A549 (cell line): ENCODE measurements at regions not wholly inside any gene's neighbourhood (a gene's known extent, or its start where the extent isn't known, plus 50 kb on each side); places are given as distances from the start of the nearest gene placed in this dataset.
"Not testable (repeated sequence)": the region's sequence is repeated elsewhere in the genome, so short reads cannot be mapped to it uniquely, and the experiment has no call there.

ENCODE experiments used
- ATAC-seq, 2 experiments: fragments of 200-7000 bp in 1 of 2; fragments of >200 bp in 1 of 2; cut with Nextera tagmentation in 1 of 2; cut with Tn5 transposase in 1 of 2; 3 replicates each; pipeline versions ENCODE4 v1.8.0 to v1.9.1; 2018 to 2020; ENCODE audit warnings: mild to moderate bottlenecking in 1 of 2, moderate library complexity in 1 of 2
- CTCF ChIA-PET: fragments of 300-600 bp; sonication (Branson Sonifier 250); formaldehyde crosslinking; extraction: SDS; loops from one replicate; lab custom pipeline; 2021; ENCODE audit warnings: antibody characterized with exemption, inconsistent platforms; lab: Yijun Ruan, JAX
- POLR2A ChIA-PET: fragments of 350-600 bp; formaldehyde crosslinking; extraction: SDS; loops from one replicate; lab custom pipeline; 2021; ENCODE audit warnings: antibody characterized with exemption, inconsistent platforms; lab: Yijun Ruan, JAX
- DNase-seq, 2 experiments: peaks; one replicate each; pipeline versions ENCODE4 v3.0.0 to v3.0.0-alpha.2; 2011 to 2016; ENCODE audit warnings: low read depth in 1 of 2, low spot score in 1 of 2
- FAIRE-seq: peaks from 2 replicates; lab custom pipeline; 2011; peaks lifted over from hg19 to GRCh38; lab: Jason Lieb, UNC
- H3K27ac ChIP-seq, 2 experiments: fragments of >200 bp; sonication (Bioruptor Twin); formaldehyde crosslinking; 3 replicates each; pipeline ENCODE4 v1.5.1; 2016 to 2017
- H3K4me1 ChIP-seq: fragments of >200 bp; sonication (Bioruptor Twin); formaldehyde crosslinking; 3 replicates; pipeline ENCODE4 v1.6.1; 2016
- H3K4me2 ChIP-seq: fragments of >200 bp; sonication (Bioruptor Twin); formaldehyde crosslinking; 3 replicates; pipeline ENCODE4 v1.6.1; 2016
- H3K4me3 ChIP-seq: fragments of >200 bp; sonication (Bioruptor Twin); formaldehyde crosslinking; 3 replicates; pipeline ENCODE4 v1.5.1; 2016
- H3K9me3 ChIP-seq: fragments of >200 bp; sonication (Bioruptor Twin); formaldehyde crosslinking; 3 replicates; pipeline ENCODE4 v1.6.1; 2016
- MAFK ChIP-seq: fragments of 450-650 bp; IDR thresholded peaks from 2 replicates; pipeline ENCODE4 v1.6.1; 2014; ENCODE audit not compliant: partially characterized antibody
- WGBS: methylation state at CpG from one replicate; pipeline ENCODE4 v1.1.6; 2017; ENCODE audit errors: missing lambda C conversion rate; 5-methylcytosine and 5-hydroxymethylcytosine counted together

DNA sequence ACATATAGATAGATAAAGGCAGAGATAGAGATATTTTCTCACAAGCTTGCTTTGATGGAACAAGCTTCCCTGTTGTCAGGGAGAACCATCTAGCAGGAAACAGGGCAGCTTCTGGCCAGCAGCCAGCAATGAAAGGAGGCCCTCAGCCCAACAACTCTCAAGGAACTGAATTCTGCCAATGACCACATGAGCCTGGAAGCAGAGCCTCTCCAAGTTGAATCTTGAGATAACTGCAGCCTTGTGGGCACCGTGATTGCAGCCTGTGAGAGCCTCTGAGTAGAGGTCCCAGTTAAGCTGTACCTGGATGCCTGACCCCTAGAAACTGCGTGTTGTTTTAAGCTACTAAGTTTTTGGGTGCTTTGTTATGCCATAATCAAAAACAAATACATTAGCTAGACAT, 69.8 kb upstream of the NOMO2 start:
- H3K4me3 ChIP-seq, POLR2A ChIA-PET, CTCF ChIA-PET, ATAC-seq, H3K27ac ChIP-seq, FAIRE-seq, H3K9me3 ChIP-seq, H3K4me2 ChIP-seq, H3K4me1 ChIP-seq, DNase-seq: not testable (repeated sequence)
- no CpG with 5 or more reads among the region's 2 CpGs for WGBS

- FAIRE-seq, ATAC-seq, H3K9me3 ChIP-seq, H3K27ac ChIP-seq, DNase-seq, H3K4me1 ChIP-seq, H3K4me2 ChIP-seq, H3K4me3 ChIP-seq, CTCF ChIA-PET, POLR2A ChIA-PET: not testable (repeated sequence)
- WGBS: 25% methylated on average over 4 of the region's 4 CpGs
Observed at GRCh38 chr16:18616993-18617392, 55.1 kb upstream of the NOMO2 start.

DNA sequence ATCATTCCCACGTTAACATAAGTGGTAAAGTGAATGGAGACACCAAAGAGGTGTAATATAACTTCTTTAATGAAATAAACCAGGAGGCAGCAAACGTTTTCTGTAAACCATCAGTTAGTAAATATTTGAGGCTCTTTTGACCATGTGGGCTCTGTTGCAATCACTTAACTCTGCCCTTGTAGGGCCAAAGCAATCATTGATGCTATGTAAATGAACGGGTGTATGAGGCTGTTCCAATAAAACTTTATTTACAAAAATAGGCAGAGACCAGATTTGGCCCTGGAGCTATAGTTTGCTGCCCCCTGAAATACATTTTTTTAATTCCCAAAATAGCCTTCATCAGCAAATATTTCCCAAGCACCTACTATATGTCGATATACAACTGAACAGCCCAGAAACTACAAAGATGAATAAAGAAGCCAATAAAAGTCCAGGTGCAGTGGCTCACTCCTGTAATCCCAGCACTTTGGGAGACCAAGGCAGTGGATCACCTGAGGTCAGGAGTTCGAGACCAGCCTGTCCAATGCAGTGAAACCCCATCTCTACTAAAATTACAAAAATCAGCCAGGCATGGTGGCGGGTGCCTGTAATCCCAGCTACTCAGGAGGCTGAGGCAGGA, 54.3 kb upstream of the NOMO2 start:
- H3K4me3 ChIP-seq, H3K27ac ChIP-seq, CTCF ChIA-PET, H3K9me3 ChIP-seq, H3K4me1 ChIP-seq, POLR2A ChIA-PET, DNase-seq, FAIRE-seq, ATAC-seq, H3K4me2 ChIP-seq: not testable (repeated sequence)
- WGBS: 17% methylated on average over 6 of the region's 6 CpGs
- TF ChIP-seq MAFK: peak; percentile 20
